ENCODE measurements at regions not wholly inside any gene's neighbourhood (a gene's known extent, or its start where the extent isn't known, plus 50 kb on each side); places are given as distances from the start of the nearest gene placed in this dataset.
"Not testable (repeated sequence)": the region's sequence is repeated elsewhere in the genome, so short reads cannot be mapped to it uniquely, and the experiment has no call there.

- Mint-ChIP-seq H3K9me3 (no peaks in the 10 kb centered on the region), H3K27ac (no peak overlapping the region), H3K4me3 (no peak overlapping the region), H3K27me3 (ENCODE audit: low read depth) (no peaks in the 10 kb centered on the region), H3K36me3 (ENCODE audit: low read depth) (no peaks in the 10 kb centered on the region), H3K4me1 (ENCODE audit: low read depth) (no peaks in the 10 kb centered on the region)
Observed at GRCh38 chr13:108096301-108096915, 118.9 kb downstream of the LIG4 start.

- H3K9me3 Mint-ChIP-seq: no peaks in the 10 kb centered on the region
- H3K36me3 Mint-ChIP-seq (ENCODE audit: low read depth): no peaks in the 10 kb centered on the region
- no peak overlapping the region for H3K4me3 Mint-ChIP-seq
- H3K4me1 Mint-ChIP-seq (ENCODE audit: low read depth): no peaks in the 10 kb centered on the region
- no peaks in the 10 kb centered on the region for H3K27me3 Mint-ChIP-seq (ENCODE audit: low read depth)
- no peak overlapping the region for H3K27ac Mint-ChIP-seq
Observed at GRCh38 chr13:108095036-108095435, 120.3 kb downstream of the LIG4 start.

- Mint-ChIP-seq H3K36me3 (ENCODE audit: low read depth) (no peaks in the 10 kb centered on the region), H3K27ac (no peak overlapping the region), H3K27me3 (ENCODE audit: low read depth) (no peaks in the 10 kb centered on the region), H3K4me3 (no peak overlapping the region), H3K9me3 (no peaks in the 10 kb centered on the region), H3K4me1 (ENCODE audit: low read depth) (no peaks in the 10 kb centered on the region)
Observed at GRCh38 chr13:108093616-108094015, 121.7 kb downstream of the LIG4 start.

- no peak overlapping the region for H3K27ac Mint-ChIP-seq
- no peak overlapping the region for H3K4me3 Mint-ChIP-seq
- H3K27me3 Mint-ChIP-seq (ENCODE audit: low read depth): no peaks in the 10 kb centered on the region
Observed at GRCh38 chr13:108087810-108088209, 127.5 kb downstream of the LIG4 start.

GRCh38 chr13:108086678-108087077, 128.7 kb downstream of the LIG4 start:
- Mint-ChIP-seq H3K27me3 (ENCODE audit: low read depth) (no peaks in the 10 kb centered on the region), H3K27ac (no peak overlapping the region), H3K4me3 (no peak overlapping the region), H3K9me3 (no peaks in the 10 kb centered on the region), H3K4me1 (ENCODE audit: low read depth) (no peaks in the 10 kb centered on the region), H3K36me3 (ENCODE audit: low read depth) (no peaks in the 10 kb centered on the region)

More at GRCh38 chr13:108087810-108088209, 127.5 kb downstream of the LIG4 start:
- no peaks in the 10 kb centered on the region for H3K36me3 Mint-ChIP-seq (ENCODE audit: low read depth)
- H3K9me3 Mint-ChIP-seq: no peaks in the 10 kb centered on the region
- no peaks in the 10 kb centered on the region for H3K4me1 Mint-ChIP-seq (ENCODE audit: low read depth)

- no peaks in the 10 kb centered on the region for H3K4me1 Mint-ChIP-seq (ENCODE audit: low read depth)
- H3K27me3 Mint-ChIP-seq (ENCODE audit: low read depth): no peaks in the 10 kb centered on the region
- no peaks in the 10 kb centered on the region for H3K9me3 Mint-ChIP-seq
- H3K27ac Mint-ChIP-seq: no peak overlapping the region
- H3K36me3 Mint-ChIP-seq (ENCODE audit: low read depth): no peaks in the 10 kb centered on the region
- no peak overlapping the region for H3K4me3 Mint-ChIP-seq
Observed at GRCh38 chr13:108084840-108085239, 130.5 kb downstream of the LIG4 start.

- H3K9me3 Mint-ChIP-seq: peaks cover 8% of the 10 kb centered on the region
- no peak overlapping the region for H3K4me3 Mint-ChIP-seq
- H3K27ac Mint-ChIP-seq: no peak overlapping the region
- H3K4me1 Mint-ChIP-seq (ENCODE audit: low read depth): no peaks in the 10 kb centered on the region
- no peaks in the 10 kb centered on the region for H3K36me3 Mint-ChIP-seq (ENCODE audit: low read depth)
- H3K27me3 Mint-ChIP-seq (ENCODE audit: low read depth): no peaks in the 10 kb centered on the region
Observed at GRCh38 chr13:108083056-108083455, 132.3 kb downstream of the LIG4 start.

- Mint-ChIP-seq H3K9me3 (peaks cover 9% of the 10 kb centered on the region), H3K4me3 (no peak overlapping the region), H3K4me1 (ENCODE audit: low read depth) (no peaks in the 10 kb centered on the region), H3K27ac (no peak overlapping the region), H3K36me3 (ENCODE audit: low read depth) (no peaks in the 10 kb centered on the region), H3K27me3 (ENCODE audit: low read depth) (no peaks in the 10 kb centered on the region)
Observed at GRCh38 chr13:108082481-108082880, 132.9 kb downstream of the LIG4 start.

- H3K36me3 Mint-ChIP-seq (ENCODE audit: low read depth): no peaks in the 10 kb centered on the region
- H3K9me3 Mint-ChIP-seq: peaks cover 18% of the 10 kb centered on the region
- no peak overlapping the region for H3K27ac Mint-ChIP-seq
- no peak overlapping the region for H3K4me3 Mint-ChIP-seq
- no peaks in the 10 kb centered on the region for H3K27me3 Mint-ChIP-seq (ENCODE audit: low read depth)
- no peaks in the 10 kb centered on the region for H3K4me1 Mint-ChIP-seq (ENCODE audit: low read depth)
Observed at GRCh38 chr13:108077284-108077683, 138.1 kb downstream of the LIG4 start.

GRCh38 chr13:108074429-108074828, 140.9 kb downstream of the LIG4 start:
- not testable (repeated sequence) for H3K4me3 Mint-ChIP-seq; H3K36me3 Mint-ChIP-seq (ENCODE audit: low read depth); H3K4me1 Mint-ChIP-seq (ENCODE audit: low read depth); H3K27ac Mint-ChIP-seq; H3K27me3 Mint-ChIP-seq (ENCODE audit: low read depth)
- H3K9me3 Mint-ChIP-seq: peaks cover 22% of the 10 kb centered on the region

- no peaks in the 10 kb centered on the region for H3K4me1 Mint-ChIP-seq (ENCODE audit: low read depth)
- H3K36me3 Mint-ChIP-seq (ENCODE audit: low read depth): no peaks in the 10 kb centered on the region
- no peak overlapping the region for H3K27ac Mint-ChIP-seq
- H3K9me3 Mint-ChIP-seq: peaks cover 14% of the 10 kb centered on the region
- H3K4me3 Mint-ChIP-seq: no peak overlapping the region
- H3K27me3 Mint-ChIP-seq (ENCODE audit: low read depth): no peaks in the 10 kb centered on the region
Observed at GRCh38 chr13:108070925-108071324, 144.4 kb downstream of the LIG4 start.

GRCh38 chr13:108070491-108070890, 144.8 kb downstream of the LIG4 start:
- Mint-ChIP-seq H3K27ac (no peak overlapping the region), H3K27me3 (ENCODE audit: low read depth) (no peaks in the 10 kb centered on the region), H3K36me3 (ENCODE audit: low read depth) (no peaks in the 10 kb centered on the region), H3K4me1 (ENCODE audit: low read depth) (no peaks in the 10 kb centered on the region), H3K4me3 (no peak overlapping the region), H3K9me3 (peaks cover 14% of the 10 kb centered on the region)

- H3K27ac Mint-ChIP-seq: no peak overlapping the region
- no peaks in the 10 kb centered on the region for H3K4me1 Mint-ChIP-seq (ENCODE audit: low read depth)
- no peak overlapping the region for H3K4me3 Mint-ChIP-seq
- peaks cover 14% of the 10 kb centered on the region for H3K9me3 Mint-ChIP-seq
- no peaks in the 10 kb centered on the region for H3K36me3 Mint-ChIP-seq (ENCODE audit: low read depth)
- no peaks in the 10 kb centered on the region for H3K27me3 Mint-ChIP-seq (ENCODE audit: low read depth)
Observed at GRCh38 chr13:108069521-108070210, 145.7 kb downstream of the LIG4 start.

GRCh38 chr13:108064372-108064771, 151.0 kb downstream of the LIG4 start:
- not testable (repeated sequence) for H3K27me3 Mint-ChIP-seq (ENCODE audit: low read depth); H3K4me3 Mint-ChIP-seq; H3K9me3 Mint-ChIP-seq

GRCh38 chr13:108060111-108060510, 155.2 kb downstream of the LIG4 start:
- no peaks in the 10 kb centered on the region for H3K36me3 Mint-ChIP-seq (ENCODE audit: low read depth)

More at GRCh38 chr13:108064372-108064771, 151.0 kb downstream of the LIG4 start:
- H3K4me1 Mint-ChIP-seq (ENCODE audit: low read depth); H3K36me3 Mint-ChIP-seq (ENCODE audit: low read depth); H3K27ac Mint-ChIP-seq: not testable (repeated sequence)

More at GRCh38 chr13:108060111-108060510, 155.2 kb downstream of the LIG4 start:
- H3K27ac Mint-ChIP-seq: no peak overlapping the region
- no peaks in the 10 kb centered on the region for H3K27me3 Mint-ChIP-seq (ENCODE audit: low read depth)
- H3K4me3 Mint-ChIP-seq: no peak overlapping the region
- H3K9me3 Mint-ChIP-seq: no peaks in the 10 kb centered on the region
- H3K4me1 Mint-ChIP-seq (ENCODE audit: low read depth): no peaks in the 10 kb centered on the region

Measured in T-helper 1 cell treated with Interleukin-12 subunit alpha and Interleukin-12 subunit beta and Interleukin-4 antibody, amounts not matched to agents 30 μg/mL and 1 μg/mL, for 36 hours (primary cell).